Caco-2 (cell line): ENCODE measurements at regions not wholly inside any gene's neighbourhood (a gene's known extent, or its start where the extent isn't known, plus 50 kb on each side); places are given as distances from the start of the nearest gene placed in this dataset.

Source experiments
- BruUV-seq: library from RNA; stranded (reverse); fragments of 400-500 nt; replicated peaks from 2 replicates; lab custom pipeline; 2021; lab: Mats Ljungman, UMichigan
- CTCF ChIA-PET: fragments of 300-600 bp; sonication (Branson Sonifier 250); formaldehyde crosslinking; loops from one replicate; lab custom pipeline; 2022; ENCODE audit warnings: antibody characterized with exemption; lab: Charles Lee
- POLR2A ChIA-PET: fragments of 300-600 bp; sonication (Branson Sonifier 250); formaldehyde crosslinking; loops from one replicate; lab custom pipeline; 2022; ENCODE audit warnings: antibody characterized with exemption; lab: Charles Lee
- DNase-seq, 2 experiments: peaks; one replicate each; pipeline versions ENCODE4 v3.0.0 to v3.0.0-alpha.2; 2020 to 2022
- H3K27me3 ChIP-seq: replicated peaks from 2 replicates; pipeline ENCODE4 v1.6.0; 2011; ENCODE audit warnings: low read length; ENCODE audit not compliant: control insufficient read depth, insufficient read depth
- H3K36me3 ChIP-seq: 2 replicates; pipeline ENCODE4 v1.5.1; 2011; ENCODE audit warnings: low read length; ENCODE audit not compliant: control insufficient read depth, insufficient read depth
- H3K4me1 ChIP-seq: fragments of 250-450 bp; sonication (Bioruptor Pico); 2 replicates; pipeline ENCODE4 v1.5.1; 2020; ENCODE audit warnings: mild to moderate bottlenecking
- H3K4me3 ChIP-seq: 2 replicates; pipeline ENCODE4 v1.5.1; 2011; ENCODE audit warnings: low read depth, mild to moderate bottlenecking, control low read depth, low read length
- H3K9me3 ChIP-seq: fragments of 250-450 bp; sonication (Bioruptor Pico); 2 replicates; pipeline ENCODE4 v1.5.1; 2020; ENCODE audit warnings: mild to moderate bottlenecking, moderate library complexity
- H3K27ac Mint-ChIP-seq: one replicate; pipeline ENCODE4 v1.8.0; 2022; ENCODE audit warnings: mixed read lengths; ENCODE audit not compliant: unreplicated experiment
- H3K27me3 Mint-ChIP-seq: one replicate; pipeline ENCODE4 v1.8.0; 2022; ENCODE audit warnings: mixed read lengths; ENCODE audit not compliant: insufficient read depth, unreplicated experiment
- H3K36me3 Mint-ChIP-seq: one replicate; pipeline ENCODE4 v1.8.0; 2022; ENCODE audit warnings: mild to moderate bottlenecking, mixed read lengths; ENCODE audit not compliant: insufficient read depth, unreplicated experiment
- H3K4me1 Mint-ChIP-seq: one replicate; pipeline ENCODE4 v1.8.0; 2022; ENCODE audit warnings: low read depth, mixed read lengths; ENCODE audit not compliant: unreplicated experiment
- H3K4me3 Mint-ChIP-seq: one replicate; pipeline ENCODE4 v1.8.0; 2022; ENCODE audit warnings: mild to moderate bottlenecking, moderate library complexity, mixed read lengths; ENCODE audit not compliant: unreplicated experiment
- H3K9me3 Mint-ChIP-seq: one replicate; pipeline ENCODE4 v1.8.0; 2022; ENCODE audit warnings: mixed read lengths; ENCODE audit not compliant: unreplicated experiment
- CTCF ChIP-seq, 2 experiments: fragments of 200-600 bp in 1 of 2; IDR thresholded peaks; 1 replicate in 1 of 2; 2 replicates in 1 of 2; pipeline versions ENCODE4 v1.5.1 to v1.8.0; 2011 to 2022; ENCODE audit warnings: antibody characterized with exemption in 1 of 2, control low read depth in 1 of 2, inconsistent platforms in 1 of 2, low read depth in 1 of 2, low read length in 1 of 2, mild to moderate bottlenecking in 1 of 2, moderate library complexity in 1 of 2; ENCODE audit not compliant: insufficient read depth in 1 of 2, severe bottlenecking in 1 of 2, unreplicated experiment in 1 of 2
- intact Hi-C: fragments of 100-400 bp; cut with micrococcal nuclease; formaldehyde crosslinking; loops from one replicate; pipeline ENCODE4 v1.10.0; 2022; ENCODE audit not compliant: unreplicated experiment

DNA sequence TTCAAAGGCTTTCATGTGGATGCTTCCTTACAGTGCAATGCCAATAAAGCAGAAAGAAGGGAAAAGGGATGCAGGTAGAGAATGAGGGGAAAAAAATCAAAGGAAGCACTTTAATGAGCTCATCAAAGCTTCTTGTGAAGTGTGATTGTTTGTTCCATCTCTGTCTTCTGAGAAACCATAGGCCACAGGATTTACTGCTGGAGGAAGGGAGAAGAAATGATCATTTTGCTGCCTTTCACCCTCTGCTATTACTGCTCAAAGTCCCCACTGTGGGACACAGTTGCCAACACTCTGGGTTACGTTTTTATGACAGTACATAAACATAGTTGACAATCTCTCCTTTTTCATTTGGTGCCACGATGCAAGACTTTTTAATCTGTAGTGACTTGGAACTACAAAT is 558.0 kb upstream of the TECRL start:
- Histone ChIP-seq H3K36me3 (no peaks in the 10 kb centered on the region), H3K4me3 (no peak overlapping the region), H3K9me3 (no peaks in the 10 kb centered on the region), H3K27me3 (no peaks in the 10 kb centered on the region), H3K4me1 (no peaks in the 10 kb centered on the region)
- BruUV-seq: no TSS peak
- no peaks in the 10 kb centered on the region for H3K4me1 Mint-ChIP-seq
- peaks cover 11% of the 10 kb centered on the region for H3K9me3 Mint-ChIP-seq
- H3K4me3 Mint-ChIP-seq: no peak overlapping the region
- ChIA-PET POLR2A (no interaction called here), CTCF (no interaction called here)
- TF ChIP-seq CTCF (IDR thresholded peaks at IDR 0.05; ENCODE audit: insufficient read depth in 1 of 2, low read depth in 1 of 2, low read length in 1 of 2, severe bottlenecking in 1 of 2, unreplicated experiment in 1 of 2): no peak
- H3K27me3 Mint-ChIP-seq: no peaks in the 10 kb centered on the region
- H3K27ac Mint-ChIP-seq: no peak overlapping the region
- intact Hi-C loops: no loop called here
- no peak for DNase-seq
- H3K36me3 Mint-ChIP-seq: no peaks in the 10 kb centered on the region

DNA sequence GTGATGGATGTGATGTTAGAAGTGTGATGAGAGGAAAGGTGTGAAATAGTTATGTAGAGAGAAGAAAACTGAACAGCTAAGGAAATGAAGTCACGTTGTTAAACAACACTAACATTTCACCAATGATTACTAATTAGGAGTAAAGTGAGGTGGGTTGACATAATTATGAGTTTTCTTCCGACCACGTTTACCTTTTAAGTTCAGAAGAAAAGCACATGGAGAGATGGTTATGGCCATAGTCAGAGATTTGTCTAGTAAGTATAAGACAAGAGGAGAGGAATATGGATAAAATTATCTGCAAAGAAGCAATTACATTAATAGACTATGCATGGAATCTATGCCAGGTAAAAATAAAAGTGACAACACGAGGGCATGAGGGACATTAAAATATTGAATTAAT is 551.3 kb upstream of the TECRL start:
- no TSS peak for BruUV-seq

GRCh38 chr4:64940698-64941097 is 531.4 kb upstream of the TECRL start:
- BruUV-seq: no TSS peak
- Histone ChIP-seq H3K9me3 (no peaks in the 10 kb centered on the region), H3K4me3 (no peak overlapping the region), H3K4me1 (no peaks in the 10 kb centered on the region), H3K36me3 (no peaks in the 10 kb centered on the region), H3K27me3 (no peaks in the 10 kb centered on the region)
- Mint-ChIP-seq H3K27ac (no peak overlapping the region), H3K4me1 (no peaks in the 10 kb centered on the region), H3K9me3 (no peaks in the 10 kb centered on the region), H3K4me3 (no peak overlapping the region), H3K27me3 (no peaks in the 10 kb centered on the region), H3K36me3 (no peaks in the 10 kb centered on the region)
- intact Hi-C loops: no loop called here
- DNase-seq: no peak
- POLR2A ChIA-PET: no interaction called here
- CTCF ChIA-PET: no interaction called here
- TF ChIP-seq CTCF (IDR thresholded peaks at IDR 0.05; ENCODE audit: insufficient read depth in 1 of 2, low read depth in 1 of 2, low read length in 1 of 2, severe bottlenecking in 1 of 2, unreplicated experiment in 1 of 2): no peak

More for the DNA sequence above, 551.3 kb upstream of the TECRL start:
- Histone ChIP-seq H3K36me3 (no peaks in the 10 kb centered on the region), H3K4me1 (no peaks in the 10 kb centered on the region), H3K4me3 (no peak overlapping the region), H3K27me3 (no peaks in the 10 kb centered on the region), H3K9me3 (no peaks in the 10 kb centered on the region)
- intact Hi-C loops: no loop called here
- no peak overlapping the region for H3K27ac Mint-ChIP-seq
- CTCF ChIA-PET: no interaction called here
- no peak for DNase-seq
- no peaks in the 10 kb centered on the region for H3K36me3 Mint-ChIP-seq
- H3K27me3 Mint-ChIP-seq: no peaks in the 10 kb centered on the region
- POLR2A ChIA-PET: interaction anchor here (0.6 kb wide), 1 partner anchor 177 kb away, joined by 3 read pairs; no protein-coding TSS in a partner anchor
- TF ChIP-seq CTCF (IDR thresholded peaks at IDR 0.05; ENCODE audit: insufficient read depth in 1 of 2, low read depth in 1 of 2, low read length in 1 of 2, severe bottlenecking in 1 of 2, unreplicated experiment in 1 of 2): no peak
- H3K4me1 Mint-ChIP-seq: no peaks in the 10 kb centered on the region
- no peak overlapping the region for H3K4me3 Mint-ChIP-seq
- H3K9me3 Mint-ChIP-seq: peaks cover 11% of the 10 kb centered on the region
